HG02642 (cell line): ENCODE measurements at regions not wholly inside any gene's neighbourhood (a gene's known extent, or its start where the extent isn't known, plus 50 kb on each side); places are given as distances from the start of the nearest gene placed in this dataset.

Experiments used
- ATAC-seq: cut with Tn5 transposase; IDR thresholded peaks from one replicate; pipeline ENCODE4 v1.9.1; 2021; ENCODE audit warnings: mild to moderate bottlenecking; ENCODE audit not compliant: unreplicated experiment, poor library complexity

DNA sequence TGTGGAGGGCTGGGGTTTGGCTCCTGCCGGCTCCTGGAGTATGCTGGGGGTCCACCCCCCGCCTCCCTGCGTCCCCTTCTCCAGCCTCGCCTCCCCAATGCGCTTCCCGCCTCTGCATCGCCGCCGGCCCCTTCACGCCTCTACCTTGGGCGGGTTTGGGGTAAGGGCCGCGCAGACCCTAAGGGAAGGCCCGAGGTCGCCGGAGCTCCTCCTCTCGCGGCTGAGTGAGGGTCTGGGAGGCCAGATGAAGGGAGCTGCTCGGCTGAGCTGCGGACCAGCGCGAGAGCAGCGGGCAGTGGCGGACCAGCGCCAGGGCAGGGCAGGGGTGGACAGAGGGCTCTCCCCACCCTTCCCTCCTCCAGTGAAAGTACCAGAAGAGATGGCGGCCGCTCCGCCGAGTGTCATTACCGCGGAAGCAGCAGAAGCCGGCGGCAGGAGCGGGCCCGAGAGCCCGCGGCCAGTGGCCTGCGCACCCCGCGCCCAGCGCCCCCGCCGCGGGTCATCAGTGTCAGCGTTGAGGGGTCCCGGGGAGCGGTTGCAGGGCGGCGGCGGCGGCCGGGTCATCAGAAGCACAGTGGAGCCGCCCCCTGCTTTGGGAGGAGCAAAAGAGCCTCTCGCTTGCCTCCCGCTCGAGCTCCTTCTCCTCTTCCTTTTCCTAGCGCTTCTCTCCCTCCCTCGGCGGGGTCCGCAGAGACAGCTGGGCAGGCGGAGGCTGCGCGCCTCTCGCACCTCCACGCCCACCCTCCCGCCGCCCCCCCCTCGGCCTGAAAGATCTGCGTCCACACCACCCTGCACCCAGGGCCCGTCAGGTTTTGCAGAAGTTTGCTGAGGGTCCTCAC, 255.6 kb upstream of the CADM1 start:
- no peak for ATAC-seq

DNA sequence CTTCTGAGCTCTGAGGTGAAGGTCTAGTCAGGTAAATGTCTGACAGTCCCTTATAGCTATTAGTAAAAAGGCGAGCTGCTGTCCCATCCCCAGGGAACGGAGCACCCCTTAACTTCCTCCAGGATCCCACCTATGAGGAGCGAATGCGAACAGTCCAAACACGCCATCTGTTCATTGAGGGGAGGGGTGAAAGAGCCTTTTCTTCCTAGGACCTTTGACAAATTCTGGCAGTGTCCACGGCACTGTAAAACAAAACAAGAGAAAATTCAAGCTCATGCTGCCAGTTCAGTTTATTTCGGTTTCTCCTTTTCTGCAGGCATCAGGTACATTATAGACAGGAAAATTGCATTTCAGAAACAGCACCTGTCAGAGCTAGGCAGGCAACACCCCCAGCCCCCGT, 253.8 kb upstream of the CADM1 start:
- no peak for ATAC-seq

DNA sequence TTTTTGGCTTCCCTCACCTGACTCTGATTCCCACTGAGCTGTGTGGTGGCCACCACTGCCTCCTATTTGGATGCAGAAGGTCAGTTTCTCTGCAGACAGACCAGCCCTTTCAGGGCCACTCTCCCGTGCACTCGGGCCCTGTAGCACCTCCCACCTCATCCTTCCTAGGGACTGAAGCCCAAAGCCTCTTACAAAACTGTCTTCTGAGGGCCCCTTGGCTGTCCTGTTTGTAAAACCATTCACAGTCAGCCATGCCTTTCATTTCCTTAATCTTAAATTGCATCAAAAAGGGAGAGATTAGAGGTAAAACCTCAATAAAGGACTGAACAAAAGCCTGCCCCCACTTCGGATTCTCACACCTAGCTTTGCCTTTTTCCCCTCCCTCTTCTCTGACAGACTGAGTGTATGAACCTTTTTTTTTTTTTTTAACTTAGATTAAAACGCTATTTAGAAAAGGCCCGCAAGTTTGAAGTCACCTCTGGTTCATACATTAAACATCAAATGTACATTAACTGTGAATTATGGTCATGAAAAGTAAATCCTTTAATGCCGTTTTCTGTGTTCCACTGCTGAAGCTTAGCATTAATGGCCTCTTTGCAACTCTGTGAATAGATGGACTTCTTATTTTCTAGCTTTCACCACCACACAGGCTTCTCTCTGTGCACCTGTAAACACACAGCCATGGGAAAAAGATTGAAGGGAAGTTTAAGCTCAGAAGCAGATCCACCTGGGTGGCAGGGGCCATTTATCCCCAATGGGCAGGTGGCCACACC, 247.2 kb upstream of the CADM1 start:
- no peak for ATAC-seq

DNA sequence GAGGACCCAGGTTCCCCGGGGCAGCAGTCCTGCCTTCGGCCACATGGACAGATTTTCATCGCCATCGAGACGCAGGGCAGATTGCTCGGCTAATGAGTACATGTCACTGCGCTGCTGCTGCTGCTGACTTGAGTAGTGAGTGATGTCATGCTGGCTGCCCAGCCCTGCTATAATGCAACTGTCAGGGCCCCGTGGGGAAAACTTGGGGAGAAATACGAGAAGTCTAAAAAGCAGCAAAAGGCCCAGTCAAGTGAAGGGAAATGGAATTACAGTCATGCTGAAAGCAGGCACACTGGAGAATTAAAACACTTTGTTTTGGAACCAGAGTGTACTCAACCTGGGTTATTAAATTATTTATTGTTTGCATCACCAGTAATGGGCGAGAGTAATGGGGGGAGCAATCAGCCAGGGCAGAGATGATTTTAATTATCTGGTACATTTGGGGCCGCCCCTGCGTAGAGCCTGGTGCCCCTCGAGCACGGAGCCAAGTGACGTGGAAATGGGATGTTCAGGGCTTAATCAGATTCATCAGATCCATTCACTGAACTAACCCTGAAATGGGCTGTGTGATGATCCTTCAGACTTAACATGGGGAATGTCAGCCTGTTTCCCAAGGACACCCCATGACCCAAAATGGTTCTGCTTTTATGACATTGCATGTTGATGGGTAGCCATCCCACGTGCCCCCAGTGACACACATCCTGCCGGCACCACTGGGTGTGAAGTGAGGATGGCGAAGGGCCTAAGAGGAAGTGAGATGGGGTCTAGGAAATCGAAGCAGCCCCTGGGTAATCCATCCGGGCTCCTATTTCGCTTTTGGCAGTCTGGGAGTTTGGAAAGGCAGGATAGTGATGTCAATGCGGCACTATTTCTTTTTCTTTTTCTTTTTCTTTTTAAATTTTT, 241.6 kb upstream of the CADM1 start:
- ATAC-seq: no peak

DNA sequence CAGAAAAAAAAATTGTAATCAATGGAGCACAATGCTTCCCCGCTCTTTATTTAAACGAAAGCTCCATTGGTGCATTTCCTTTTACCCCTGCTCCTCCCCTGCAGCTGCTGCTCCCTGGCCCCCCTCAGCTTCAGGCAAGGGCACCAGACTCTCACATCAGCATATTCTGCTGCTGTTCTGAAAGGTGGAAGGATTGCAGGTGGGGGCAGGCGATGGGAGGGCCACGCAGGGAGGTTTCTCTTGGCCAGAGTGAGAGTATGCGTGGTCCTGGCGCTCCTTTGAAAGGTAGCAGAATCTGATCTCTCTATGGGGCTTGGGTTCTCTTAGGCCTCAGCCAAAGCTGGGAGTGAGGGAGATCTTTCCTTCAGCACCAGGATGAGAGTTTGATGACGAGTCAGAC, 240.9 kb upstream of the CADM1 start:
- no peak for ATAC-seq

DNA sequence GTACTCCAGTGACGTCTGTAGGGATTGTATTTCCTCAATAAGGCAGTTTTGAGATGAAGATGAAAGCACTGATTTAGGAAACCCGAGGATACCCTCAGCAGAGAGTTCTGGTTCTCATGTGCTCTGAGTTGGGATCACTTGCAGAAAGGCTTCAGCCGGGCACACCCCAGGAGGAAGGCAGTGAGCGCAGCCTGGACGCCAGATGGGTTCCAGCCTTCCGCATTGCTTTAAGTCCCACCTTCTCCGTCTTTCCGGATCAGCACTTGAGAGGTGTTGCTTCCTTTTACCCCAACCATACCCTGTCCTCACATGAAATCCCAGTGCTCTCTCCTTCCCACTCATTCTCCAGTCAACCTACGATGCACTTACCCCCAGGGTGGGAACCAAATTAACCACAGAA, 239.5 kb upstream of the CADM1 start:
- no peak for ATAC-seq

DNA sequence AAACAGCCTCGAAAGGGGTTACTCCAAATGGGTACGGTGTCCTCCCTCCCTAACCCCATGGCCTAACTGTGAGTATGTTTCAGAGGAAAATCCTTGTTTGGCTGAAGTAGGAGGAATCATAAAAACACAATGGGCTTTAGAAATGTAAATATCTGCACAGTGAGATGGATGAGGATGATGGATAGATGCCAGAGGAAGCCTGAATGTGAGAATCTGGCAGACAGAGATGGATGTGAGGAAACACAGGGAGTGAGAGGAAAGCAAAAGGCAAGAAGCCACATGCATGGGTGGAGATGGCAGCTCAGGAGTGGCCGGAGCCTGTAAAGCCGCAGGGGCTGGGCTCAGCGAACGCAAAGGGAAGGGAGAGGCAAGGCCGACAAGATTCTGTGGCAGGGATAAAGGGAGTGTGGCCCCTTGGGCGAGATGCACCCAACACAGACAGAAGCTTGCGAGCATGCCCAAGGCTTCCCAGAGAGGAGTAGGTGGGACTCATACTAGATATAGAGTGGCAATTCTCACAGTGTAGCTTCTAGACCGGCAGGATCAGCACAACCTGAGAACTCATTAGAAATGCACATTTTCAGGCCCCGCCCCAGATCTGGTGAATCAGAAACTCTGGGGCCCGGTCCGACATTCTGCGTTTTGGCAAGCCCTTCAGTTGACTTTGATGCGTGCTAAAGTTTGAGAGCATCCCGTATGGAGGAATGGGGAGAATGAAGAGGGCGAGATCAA, 237.3 kb upstream of the CADM1 start:
- no peak for ATAC-seq

DNA sequence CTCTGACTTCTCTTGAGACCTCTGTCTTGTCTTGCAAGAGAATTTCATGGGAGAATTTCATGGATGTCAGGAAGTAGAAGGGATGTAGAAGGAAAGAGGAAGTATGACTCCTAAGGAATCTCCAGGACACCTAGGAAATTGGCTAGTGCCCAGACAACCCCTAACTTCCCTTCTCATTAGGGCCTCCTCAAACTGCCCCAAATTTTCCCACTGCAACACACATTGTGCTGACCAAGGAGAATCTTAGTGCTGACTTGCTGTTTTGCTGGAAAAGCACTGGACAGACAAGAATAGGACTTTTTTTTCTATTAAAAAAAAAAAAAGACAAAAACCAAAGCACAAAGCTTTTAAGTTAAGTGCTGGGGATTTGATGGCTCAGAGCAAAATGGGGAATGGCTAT, 236.1 kb upstream of the CADM1 start:
- no peak for ATAC-seq

DNA sequence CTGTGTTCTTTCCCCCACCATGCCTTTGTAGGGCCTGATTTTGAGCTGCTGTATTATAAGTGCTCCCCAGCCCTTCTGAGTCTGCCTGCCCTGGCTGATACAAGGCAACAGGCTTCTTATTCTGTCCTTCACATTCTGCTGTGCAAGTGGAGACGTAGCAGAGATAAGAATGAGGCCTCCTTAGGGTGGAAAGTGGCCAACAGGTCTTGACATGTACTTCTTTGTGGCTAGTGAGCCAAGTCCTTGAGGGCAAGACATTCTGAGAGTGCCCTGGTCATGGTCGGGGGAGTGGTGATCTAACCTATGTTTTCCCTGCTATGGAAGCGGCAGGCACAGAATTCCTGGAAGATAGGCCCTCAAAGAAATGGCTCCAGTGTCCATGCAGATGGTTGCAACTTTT, 235.7 kb upstream of the CADM1 start:
- ATAC-seq: no peak

DNA sequence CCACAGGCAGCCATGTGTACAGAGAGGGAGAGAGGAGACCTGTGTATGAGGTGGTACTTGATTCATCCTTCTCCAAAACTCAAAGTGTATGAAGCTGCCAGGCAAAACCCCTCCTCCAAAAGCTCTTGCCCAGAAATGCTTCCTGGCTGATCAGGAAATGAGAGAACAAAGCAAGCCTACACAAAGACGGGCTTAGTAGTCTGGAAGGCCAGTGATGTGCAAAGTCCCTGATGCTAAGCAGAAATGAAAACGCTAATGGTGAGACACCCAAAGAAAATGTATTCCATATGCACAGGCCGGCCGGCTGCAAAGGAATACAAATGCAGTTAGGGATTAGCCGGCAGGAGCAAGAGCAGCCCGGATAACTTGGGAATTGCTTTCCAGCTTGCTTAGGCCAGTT, 234.9 kb upstream of the CADM1 start:
- ATAC-seq: no peak

DNA sequence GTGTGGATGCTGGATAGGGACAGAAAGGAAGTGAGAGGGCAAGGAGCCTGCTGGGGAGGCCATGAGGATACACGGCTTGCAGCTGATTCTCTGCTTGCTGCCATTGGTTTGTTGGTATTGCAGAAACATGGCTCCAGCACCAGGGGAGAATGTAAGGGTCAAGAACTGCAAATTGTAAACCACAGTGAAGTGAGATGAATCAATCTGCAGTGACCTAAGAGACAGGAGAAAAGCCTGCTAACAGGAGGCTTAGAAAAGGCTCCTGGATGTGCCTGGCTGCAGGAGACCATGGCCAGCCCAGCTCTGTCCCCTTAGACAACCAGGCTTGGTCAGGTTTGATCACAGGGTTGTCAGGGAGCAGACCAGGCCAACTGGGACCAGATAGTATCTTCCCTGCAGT, 233.7 kb upstream of the CADM1 start:
- no peak for ATAC-seq

DNA sequence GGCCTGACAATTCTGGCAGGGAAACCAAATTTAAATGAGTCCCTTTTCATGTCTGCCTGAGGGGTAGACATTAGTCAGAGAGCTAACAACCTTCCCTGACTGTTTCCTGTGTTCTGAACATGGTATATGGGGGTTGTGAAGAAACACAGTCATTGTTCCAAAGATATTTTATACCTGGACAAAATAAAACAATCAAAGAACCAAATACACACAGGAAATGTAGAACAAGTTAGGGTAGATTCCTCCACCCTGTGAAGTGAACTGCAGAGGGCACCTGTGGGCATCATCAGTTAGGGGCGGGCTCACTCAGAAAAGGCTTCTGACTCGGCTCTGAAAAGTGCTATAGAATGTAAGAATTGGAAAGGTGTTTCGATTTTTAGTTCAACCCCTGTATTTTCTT, 231.9 kb upstream of the CADM1 start:
- ATAC-seq: no peak

DNA sequence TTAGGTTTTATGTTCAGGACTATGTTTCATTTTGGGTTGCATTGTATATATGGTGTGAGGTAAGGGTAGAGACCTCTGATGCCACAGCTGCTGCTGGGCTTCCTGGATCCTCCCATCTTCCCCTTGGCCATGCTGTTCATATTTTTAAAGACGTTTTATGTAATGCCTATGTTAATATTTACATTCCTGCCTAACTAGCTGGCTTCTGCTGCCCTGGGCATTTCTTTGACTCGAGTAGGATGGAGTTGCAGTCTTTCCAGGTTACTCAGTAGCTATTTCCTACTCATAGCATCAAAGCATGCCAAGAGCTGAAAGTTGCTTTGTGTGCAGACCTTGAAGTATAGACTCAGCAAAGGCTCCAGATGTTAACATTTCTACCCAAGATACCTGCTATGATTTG, 220.5 kb upstream of the CADM1 start:
- no peak for ATAC-seq

DNA sequence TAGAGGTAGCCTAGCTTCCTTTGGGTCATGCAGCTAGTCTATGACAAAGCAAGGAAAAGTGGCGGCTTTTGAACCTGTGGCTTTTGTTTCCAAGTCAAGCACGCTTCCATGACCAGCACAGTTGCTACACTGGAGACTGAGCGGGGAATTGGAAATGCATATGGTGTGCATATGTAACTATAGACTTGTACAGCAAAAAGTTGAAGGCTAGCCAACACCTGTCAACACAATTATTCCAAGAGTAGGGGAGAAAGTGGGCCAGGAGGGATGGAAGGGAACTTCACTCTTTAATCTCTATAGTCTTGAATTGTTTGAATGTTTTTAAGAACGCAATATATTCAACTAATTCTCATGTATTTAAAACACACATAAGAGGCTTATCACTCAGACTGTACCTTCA, 218.5 kb upstream of the CADM1 start:
- no peak for ATAC-seq

DNA sequence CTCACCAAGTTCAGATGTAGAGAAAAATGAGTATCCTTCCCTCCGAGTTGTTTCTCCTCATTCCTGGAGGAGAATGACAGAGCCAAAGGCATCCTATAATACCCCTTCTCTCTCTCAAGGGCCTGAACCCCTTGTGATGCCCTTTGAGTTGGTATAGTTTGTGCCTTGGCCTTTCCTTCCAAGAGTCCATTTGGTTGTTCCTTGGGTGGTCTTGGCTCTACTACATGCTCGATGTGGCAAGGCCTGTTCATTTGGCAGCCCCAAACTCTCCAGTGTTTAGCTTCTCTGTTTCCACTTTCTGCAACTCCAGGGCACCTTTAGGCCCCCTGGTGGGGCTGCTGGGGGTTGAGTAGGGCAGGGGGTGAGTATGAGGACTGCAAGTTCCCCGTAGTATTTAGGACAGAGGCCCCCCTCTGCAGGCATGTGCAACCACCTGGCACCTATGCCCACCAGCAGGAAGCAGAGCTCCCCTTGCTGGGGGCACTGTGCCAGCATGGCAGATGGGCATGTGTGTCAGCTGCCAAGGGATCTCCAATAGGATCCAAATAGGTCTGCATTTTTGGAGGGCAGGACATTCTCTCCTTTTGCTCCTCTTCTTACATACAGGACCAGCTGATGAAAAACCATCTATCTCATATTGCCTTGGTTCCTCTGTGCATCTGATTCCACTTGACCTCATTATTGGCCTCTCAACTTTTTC, 217.2 kb upstream of the CADM1 start:
- ATAC-seq: no peak

DNA sequence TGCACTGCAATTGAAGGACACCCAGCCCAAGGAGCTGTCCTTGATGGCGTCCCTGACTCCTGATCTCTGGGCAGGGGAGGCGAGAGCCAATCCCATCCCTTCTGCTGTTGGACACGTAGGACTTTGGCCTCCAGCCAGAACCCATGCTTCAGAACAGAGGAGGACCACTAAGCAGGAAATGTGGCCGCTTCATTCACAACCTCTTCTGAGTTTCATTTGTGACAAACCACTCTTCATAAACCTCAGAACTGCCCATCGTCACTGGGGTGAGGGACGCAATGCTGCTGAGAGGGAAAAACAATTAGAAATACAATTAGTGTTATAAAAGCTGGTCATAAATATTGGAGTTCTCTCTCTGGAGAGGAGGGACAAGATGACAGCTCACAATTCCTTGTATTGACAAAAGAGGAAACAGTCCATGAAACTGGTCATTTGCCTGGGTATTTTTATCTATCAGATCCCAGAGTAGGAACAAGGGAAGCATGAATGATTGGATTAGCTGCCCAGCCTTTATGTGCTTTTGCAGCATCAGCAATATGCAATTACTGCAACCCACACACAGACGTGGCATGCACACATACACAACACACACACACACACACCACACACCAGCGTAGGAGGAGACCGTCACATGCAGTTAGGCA, 216.5 kb upstream of the CADM1 start:
- ATAC-seq: no peak

DNA sequence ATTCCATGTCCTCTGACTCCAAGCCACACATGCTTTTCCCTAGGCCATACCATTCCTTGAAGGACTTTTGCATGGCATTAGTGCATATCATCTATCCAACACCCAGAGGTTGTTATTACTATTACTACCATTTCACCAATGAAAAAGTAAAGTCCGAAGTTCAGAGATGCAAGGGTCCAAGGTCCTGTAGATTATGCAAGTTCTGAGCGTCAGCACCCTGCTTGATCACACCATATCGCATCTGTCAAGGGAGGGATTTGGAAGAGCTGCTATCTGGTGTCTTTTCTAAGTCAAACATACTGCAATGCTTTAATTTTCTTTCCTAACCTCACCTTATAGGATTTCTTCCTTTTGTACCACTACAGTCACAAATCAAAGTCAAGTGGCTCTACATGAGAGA, 214.7 kb upstream of the CADM1 start:
- ATAC-seq: no peak

DNA sequence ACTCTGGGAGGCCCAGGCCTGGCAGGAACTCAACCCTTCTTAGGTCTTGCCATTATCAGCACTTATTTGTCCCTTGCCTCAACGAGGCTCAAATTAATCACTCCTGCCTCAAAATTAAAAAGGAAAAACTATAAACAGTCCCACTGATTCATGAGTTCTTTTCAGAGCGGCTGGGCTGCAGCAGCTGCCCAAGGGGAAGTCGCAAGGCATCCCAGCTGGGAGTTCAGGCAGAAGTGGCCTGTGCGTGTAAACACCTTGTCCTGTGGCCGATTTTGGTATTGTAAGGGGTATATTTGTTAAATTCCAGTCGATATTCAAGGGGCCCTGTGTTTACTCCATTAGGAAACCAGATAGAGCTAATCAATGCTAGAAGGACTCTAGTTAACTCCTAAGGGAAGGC, 213.9 kb upstream of the CADM1 start:
- no peak for ATAC-seq
